AG10803 (cell line): ENCODE measurements at regions not wholly inside any gene's neighbourhood (a gene's known extent, or its start where the extent isn't known, plus 50 kb on each side); places are given as distances from the start of the nearest gene placed in this dataset.

Source experiments
- DNase-seq: peaks from one replicate; pipeline ENCODE4 v3.0.0; 2010; ENCODE audit warnings: low read depth
- H3K4me3 ChIP-seq: 2 replicates; pipeline ENCODE4 v1.5.1; 2011; ENCODE audit warnings: mild to moderate bottlenecking, low read length, control low read depth
- TF ChIP-seq, protein P1 (sequence below): conservative IDR thresholded peaks from 2 replicates; pipeline ENCODE4 v1.5.1; 2011; ENCODE audit warnings: mild to moderate bottlenecking, low read length, control low read depth, inconsistent platforms

DNA sequence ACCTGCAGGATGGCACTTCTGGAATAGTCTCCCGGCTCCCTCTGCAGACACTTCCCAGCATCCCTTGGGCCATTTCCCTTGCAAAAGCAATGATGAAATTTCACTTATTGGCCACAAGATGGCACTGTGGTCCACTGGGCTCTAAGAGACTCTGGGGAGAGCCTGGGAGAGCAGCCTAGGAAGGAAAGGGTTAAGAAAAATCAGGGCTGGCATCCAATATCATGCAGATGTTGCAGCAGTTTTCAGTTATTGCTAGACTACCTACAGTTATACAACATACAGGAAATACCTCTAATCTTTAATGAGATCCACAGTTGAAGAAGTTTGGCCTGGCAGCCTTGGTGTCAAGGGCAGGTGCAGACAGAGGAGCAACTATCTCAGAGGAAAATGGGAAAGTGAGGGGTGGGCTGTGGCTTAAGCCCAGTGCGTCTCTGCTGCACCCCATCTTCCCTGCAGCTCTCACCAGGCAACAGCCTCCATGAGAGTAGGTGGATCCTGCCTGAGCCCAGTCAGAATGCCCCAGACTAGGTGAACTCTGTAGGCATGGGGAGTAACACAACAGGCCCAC, 100.2 kb upstream of the PRSS58 start:
- no peak overlapping the region for H3K4me3 ChIP-seq
- DNase-seq, result peak; percentile 82
- TF ChIP-seq, protein P1, sequence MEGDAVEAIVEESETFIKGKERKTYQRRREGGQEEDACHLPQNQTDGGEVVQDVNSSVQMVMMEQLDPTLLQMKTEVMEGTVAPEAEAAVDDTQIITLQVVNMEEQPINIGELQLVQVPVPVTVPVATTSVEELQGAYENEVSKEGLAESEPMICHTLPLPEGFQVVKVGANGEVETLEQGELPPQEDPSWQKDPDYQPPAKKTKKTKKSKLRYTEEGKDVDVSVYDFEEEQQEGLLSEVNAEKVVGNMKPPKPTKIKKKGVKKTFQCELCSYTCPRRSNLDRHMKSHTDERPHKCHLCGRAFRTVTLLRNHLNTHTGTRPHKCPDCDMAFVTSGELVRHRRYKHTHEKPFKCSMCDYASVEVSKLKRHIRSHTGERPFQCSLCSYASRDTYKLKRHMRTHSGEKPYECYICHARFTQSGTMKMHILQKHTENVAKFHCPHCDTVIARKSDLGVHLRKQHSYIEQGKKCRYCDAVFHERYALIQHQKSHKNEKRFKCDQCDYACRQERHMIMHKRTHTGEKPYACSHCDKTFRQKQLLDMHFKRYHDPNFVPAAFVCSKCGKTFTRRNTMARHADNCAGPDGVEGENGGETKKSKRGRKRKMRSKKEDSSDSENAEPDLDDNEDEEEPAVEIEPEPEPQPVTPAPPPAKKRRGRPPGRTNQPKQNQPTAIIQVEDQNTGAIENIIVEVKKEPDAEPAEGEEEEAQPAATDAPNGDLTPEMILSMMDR, result peak; percentile 86

DNA sequence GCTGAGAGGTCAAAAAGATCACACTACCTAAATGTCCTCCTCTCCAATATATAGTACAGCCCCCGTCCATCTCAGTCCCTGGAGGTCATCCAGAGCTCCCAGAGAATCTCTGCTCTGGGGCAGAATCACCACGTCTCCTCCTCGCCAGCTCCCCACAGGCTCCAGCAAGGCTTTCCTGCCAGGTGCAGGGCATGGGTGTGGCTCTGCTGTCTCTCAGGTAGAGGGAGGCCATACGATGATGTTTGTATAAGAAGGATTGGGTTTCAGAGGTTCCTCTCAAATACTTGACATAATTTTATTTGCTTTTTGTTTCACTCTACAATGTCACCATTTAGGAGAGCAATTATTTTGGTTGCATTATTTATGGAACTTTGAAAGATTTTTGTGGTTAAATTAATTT, 98.3 kb upstream of the PRSS58 start:
- no peak overlapping the region for H3K4me3 ChIP-seq
- TF ChIP-seq, protein P1, result no peak
- no peak for DNase-seq

DNA sequence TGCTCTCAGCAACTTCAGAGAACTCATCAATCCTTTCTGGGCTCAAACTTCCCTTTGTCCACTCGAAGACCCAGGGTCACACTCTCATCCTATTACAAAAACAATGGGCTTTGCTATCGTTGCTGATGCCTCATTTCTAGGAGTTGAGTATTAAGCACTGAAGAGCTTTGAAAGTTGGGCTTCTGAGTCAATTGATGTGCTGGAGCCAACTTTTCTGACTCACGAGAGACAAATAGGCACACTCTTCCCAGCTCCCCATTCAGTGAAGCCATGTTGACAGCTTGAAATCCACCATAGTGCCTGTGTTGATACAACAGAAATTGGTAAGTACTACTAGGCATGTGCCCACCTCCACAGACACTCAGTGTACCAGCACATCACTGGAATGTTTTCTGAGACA, 97.5 kb upstream of the PRSS58 start:
- no peak overlapping the region for H3K4me3 ChIP-seq
- DNase-seq, result peak; percentile 50
- TF ChIP-seq, protein P1, result no peak

DNA sequence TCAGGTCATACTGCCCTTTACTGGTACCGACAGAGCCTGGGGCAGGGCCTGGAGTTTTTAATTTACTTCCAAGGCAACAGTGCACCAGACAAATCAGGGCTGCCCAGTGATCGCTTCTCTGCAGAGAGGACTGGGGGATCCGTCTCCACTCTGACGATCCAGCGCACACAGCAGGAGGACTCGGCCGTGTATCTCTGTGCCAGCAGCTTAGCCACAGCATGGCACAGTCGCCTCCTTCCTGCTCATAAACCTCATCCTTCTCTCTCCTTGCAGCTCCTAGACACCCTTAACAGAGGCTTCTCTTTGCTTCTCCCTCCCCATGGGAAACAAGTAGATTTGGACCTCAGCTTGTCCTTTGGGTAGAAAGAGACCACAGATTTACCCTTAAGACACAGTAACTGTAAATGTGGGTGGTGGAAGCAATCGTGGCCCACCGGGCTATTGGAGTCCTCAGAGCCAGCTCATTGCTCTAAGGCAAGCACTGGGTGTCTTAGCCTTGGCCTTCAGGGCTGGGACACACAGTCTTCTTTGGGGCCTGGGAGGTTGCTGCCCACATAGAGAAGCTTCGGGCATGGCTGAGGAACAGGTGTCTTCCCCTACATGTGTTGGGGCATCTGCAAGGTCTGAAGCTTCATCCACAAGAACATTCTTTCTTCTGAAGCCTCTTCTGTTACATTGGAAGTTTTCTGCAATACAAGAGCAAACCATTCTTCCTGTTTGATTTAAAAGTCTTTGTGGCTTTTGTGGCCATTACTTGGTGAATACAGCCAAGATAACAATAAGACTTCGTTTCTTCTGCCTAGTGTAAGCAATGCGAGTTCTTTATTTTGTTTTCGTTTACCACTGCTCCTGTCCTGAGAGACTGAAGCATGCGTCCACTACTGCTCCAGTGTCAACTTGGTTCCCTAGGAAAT, 95.5 kb upstream of the PRSS58 start:
- DNase-seq, result no peak
- no peak overlapping the region for H3K4me3 ChIP-seq
- TF ChIP-seq, protein P1, result no peak

DNA sequence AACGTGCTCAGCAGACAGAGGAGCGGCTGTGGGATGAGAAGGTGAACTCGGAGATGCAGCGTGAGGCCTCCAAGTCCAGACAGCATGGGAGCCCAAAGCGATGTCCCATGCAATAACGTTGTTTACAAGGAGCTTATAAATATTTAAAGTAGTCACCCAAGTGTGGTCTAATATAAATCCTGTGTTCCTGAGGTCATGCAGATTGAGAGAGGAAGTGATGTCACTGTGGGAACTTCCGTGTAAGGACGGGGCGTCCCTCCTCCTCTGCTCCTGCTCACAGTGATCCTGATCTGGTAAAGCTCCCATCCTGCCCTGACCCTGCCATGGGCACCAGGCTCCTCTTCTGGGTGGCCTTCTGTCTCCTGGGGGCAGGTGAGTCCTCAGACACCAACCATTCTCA, 94.7 kb upstream of the PRSS58 start:
- no peak for DNase-seq
- no peak overlapping the region for H3K4me3 ChIP-seq
- TF ChIP-seq, protein P1, result no peak

DNA sequence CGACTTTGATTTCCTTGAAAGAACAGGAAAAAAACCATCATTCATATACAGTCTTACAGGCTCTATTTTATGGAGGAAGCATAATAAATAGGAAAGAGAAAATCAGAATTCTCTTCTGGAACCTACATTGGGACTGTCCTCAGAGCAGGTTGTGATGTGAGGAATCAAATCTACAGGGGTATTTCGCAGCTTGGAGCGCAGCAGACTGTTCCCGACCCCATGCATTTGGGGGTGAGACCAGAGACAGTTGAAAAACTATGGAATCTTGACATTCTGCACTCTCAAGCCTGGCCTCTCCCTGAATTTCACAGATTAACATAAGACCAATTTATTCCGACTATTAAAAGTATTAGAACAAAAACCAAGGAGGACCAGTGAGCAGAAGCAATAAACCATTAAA, 93.3 kb upstream of the PRSS58 start:
- no peak overlapping the region for H3K4me3 ChIP-seq
- no peak for DNase-seq
- TF ChIP-seq, protein P1, result no peak

DNA sequence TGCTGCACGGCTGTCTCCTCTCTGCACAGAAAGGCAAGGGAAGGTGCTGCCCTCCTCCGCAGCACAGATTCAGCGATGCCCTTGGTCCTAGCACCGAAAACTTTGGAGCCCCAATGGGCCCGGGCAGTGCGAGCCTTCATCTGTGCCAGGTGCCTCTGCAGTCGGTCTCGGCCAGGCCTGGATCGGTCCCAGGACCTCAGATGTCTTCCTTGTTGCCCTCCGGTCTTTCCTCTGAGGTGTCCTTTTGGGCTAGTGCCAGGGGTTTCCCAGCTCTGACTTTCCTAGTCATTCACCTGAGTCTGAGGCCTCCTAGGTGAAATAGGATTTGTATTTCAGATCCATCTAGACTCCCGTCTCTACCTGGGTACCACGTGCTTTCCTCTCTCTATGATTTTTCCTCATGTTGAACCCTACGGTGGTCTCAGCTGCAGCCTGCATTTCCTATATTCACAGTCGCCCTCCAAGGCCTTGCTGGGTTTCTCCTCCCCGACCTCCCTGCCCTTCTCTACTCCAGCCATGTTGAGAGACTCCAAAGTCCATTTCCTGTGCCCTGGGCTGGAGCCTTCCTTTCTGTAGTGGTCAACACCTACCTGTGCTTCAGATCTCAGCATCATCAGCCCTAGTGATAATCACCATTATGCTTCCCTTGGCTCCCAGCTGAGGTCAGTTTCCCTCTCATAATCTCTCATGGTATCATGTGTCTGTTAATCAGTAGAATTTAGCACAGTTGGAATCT, 92.0 kb upstream of the PRSS58 start:
- no peak for DNase-seq
- no peak overlapping the region for H3K4me3 ChIP-seq
- TF ChIP-seq, protein P1, result no peak
